Neural cell (in vitro differentiated cells): ENCODE measurements at regions not wholly inside any gene's neighbourhood (a gene's known extent, or its start where the extent isn't known, plus 50 kb on each side); places are given as distances from the start of the nearest gene placed in this dataset.

Experiments
- H2AFZ ChIP-seq: fragments of 200-600, 300-800 bp; sonication (generic), shearing (Covaris generic); 2 replicates; pipeline ENCODE4 v1.6.0; 2014; ENCODE audit warnings: low read depth, mild to moderate bottlenecking, antibody characterized with exemption, low read length, moderate library complexity
- H3F3A ChIP-seq: fragments of 200-600 bp; shearing (Covaris generic); 2 replicates; pipeline ENCODE4 v1.6.1; 2016; ENCODE audit warnings: mild to moderate bottlenecking, moderate library complexity, mixed read lengths, antibody characterized with exemption, low read length; ENCODE audit not compliant: insufficient read depth, poor library complexity, severe bottlenecking
- H3K27ac ChIP-seq: fragments of 200-600, 300-800 bp; sonication (generic), shearing (Covaris generic); 2 replicates; pipeline ENCODE4 v1.5.1; 2014; ENCODE audit warnings: mild to moderate bottlenecking, low read length, moderate library complexity
- H3K27me3 ChIP-seq: fragments of 300-800, 200-600 bp; sonication (generic), shearing (Covaris generic); 2 replicates; pipeline ENCODE4 v1.6.0; 2014; ENCODE audit warnings: mild to moderate bottlenecking, low read depth, low read length, moderate library complexity; ENCODE audit not compliant: insufficient read depth
- H3K36me3 ChIP-seq: fragments of 300-800, 200-600 bp; sonication (generic), shearing (Covaris generic); 2 replicates; pipeline ENCODE4 v1.5.1; 2014; ENCODE audit warnings: mild to moderate bottlenecking, antibody characterized with exemption, low read length, moderate library complexity; ENCODE audit not compliant: insufficient read depth
- H3K4me2 ChIP-seq: fragments of 300-800, 200-600 bp; sonication (generic), shearing (Covaris generic); 2 replicates; pipeline ENCODE4 v1.6.0; 2014; ENCODE audit warnings: mild to moderate bottlenecking, low read length
- H3K4me3 ChIP-seq: fragments of 300-800, 200-600 bp; sonication (generic), shearing (Covaris generic); 2 replicates; pipeline ENCODE4 v1.5.1; 2014; ENCODE audit warnings: mild to moderate bottlenecking, low read length, moderate library complexity
- H3K79me2 ChIP-seq: fragments of 200-600 bp; shearing (Covaris generic); replicated peaks from 2 replicates; pipeline ENCODE4 v1.6.0; 2014; ENCODE audit warnings: mild to moderate bottlenecking, low read length, moderate library complexity; ENCODE audit not compliant: insufficient read depth
- H3K9ac ChIP-seq: fragments of 300-800, 200-600 bp; sonication (generic), shearing (Covaris generic); 2 replicates; pipeline ENCODE4 v1.6.1; 2016; ENCODE audit warnings: mild to moderate bottlenecking, low read length, mixed read lengths
- H3K9me2 ChIP-seq: fragments of 200-600 bp; shearing (Covaris generic); 2 replicates; pipeline ENCODE4 v1.6.1; 2016; ENCODE audit warnings: mild to moderate bottlenecking, low read length, mixed read lengths; ENCODE audit not compliant: insufficient read depth
- H3K9me3 ChIP-seq: fragments of 200-600, 300-800 bp; sonication (generic), shearing (Covaris generic); 2 replicates; pipeline ENCODE4 v1.6.1; 2016; ENCODE audit warnings: mild to moderate bottlenecking, mixed run types, low read length, moderate library complexity, mixed read lengths
- H4K20me1 ChIP-seq: fragments of 200-600 bp; shearing (Covaris generic); 2 replicates; pipeline ENCODE4 v1.6.1; 2016; ENCODE audit warnings: mild to moderate bottlenecking, mixed run types; ENCODE audit not compliant: insufficient read depth
- MXI1 ChIP-seq: fragments of 450-650 bp; conservative IDR thresholded peaks from 2 replicates; pipeline ENCODE4 v1.6.1; 2014; ENCODE audit warnings: antibody characterized with exemption, mild to moderate bottlenecking; ENCODE audit not compliant: poor library complexity, severe bottlenecking
- POLR2AphosphoS5 ChIP-seq: IDR thresholded peaks from 2 replicates; pipeline ENCODE4 v1.6.1; 2012
- RAD21 ChIP-seq: fragments of 450-650 bp; conservative IDR thresholded peaks from 2 replicates; pipeline ENCODE4 v1.6.1; 2014; ENCODE audit warnings: antibody characterized with exemption, mild to moderate bottlenecking, moderate library complexity
- SMC3 ChIP-seq: fragments of 450-650 bp; conservative IDR thresholded peaks from 2 replicates; pipeline ENCODE4 v1.6.1; 2014; ENCODE audit warnings: antibody characterized with exemption, mild to moderate bottlenecking, moderate library complexity; ENCODE audit not compliant: poor library complexity
- TAF1 ChIP-seq: IDR thresholded peaks from 2 replicates; pipeline ENCODE4 v1.6.1; 2012; ENCODE audit warnings: low read depth
- TF ChIP-seq, protein P1 (sequence below): fragments of 450-650 bp; IDR thresholded peaks from 2 replicates; pipeline ENCODE4 v1.5.1; 2014; ENCODE audit warnings: antibody characterized with exemption, mild to moderate bottlenecking, moderate library complexity; ENCODE audit not compliant: poor library complexity, severe bottlenecking
- TF ChIP-seq, protein P2 (sequence below): IDR thresholded peaks from 2 replicates; pipeline ENCODE4 v1.6.1; 2012; ENCODE audit warnings: borderline replicate concordance

DNA sequence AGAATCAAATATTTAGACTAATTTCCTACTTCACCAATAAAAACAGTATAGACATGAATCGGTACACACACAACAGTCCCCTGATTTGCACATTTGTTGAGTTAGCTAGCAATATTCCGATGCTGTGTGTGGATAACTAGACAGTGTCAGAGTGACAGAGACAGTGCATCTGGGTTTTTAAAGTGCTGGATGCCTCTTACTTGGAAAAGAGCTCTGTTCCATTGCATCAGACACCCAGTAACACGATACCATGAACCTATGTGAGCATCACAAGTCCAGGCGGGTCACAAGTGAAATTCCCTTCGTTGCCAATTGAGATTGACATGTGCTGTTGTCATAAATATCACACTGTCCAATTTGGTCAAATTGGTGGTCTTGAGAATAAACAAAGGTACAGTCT is 82.0 kb upstream of the ESRRG start:
- H3K9me3 ChIP-seq, result no peaks in the 10 kb centered on the region
- no peaks in the 10 kb centered on the region for H4K20me1 ChIP-seq
- H2AFZ ChIP-seq, result no peak overlapping the region
- no peak overlapping the region for H3K9ac ChIP-seq
- no peak overlapping the region for H3K27ac ChIP-seq
- H3K4me3 ChIP-seq, result no peak overlapping the region
- TF ChIP-seq, protein P1, sequence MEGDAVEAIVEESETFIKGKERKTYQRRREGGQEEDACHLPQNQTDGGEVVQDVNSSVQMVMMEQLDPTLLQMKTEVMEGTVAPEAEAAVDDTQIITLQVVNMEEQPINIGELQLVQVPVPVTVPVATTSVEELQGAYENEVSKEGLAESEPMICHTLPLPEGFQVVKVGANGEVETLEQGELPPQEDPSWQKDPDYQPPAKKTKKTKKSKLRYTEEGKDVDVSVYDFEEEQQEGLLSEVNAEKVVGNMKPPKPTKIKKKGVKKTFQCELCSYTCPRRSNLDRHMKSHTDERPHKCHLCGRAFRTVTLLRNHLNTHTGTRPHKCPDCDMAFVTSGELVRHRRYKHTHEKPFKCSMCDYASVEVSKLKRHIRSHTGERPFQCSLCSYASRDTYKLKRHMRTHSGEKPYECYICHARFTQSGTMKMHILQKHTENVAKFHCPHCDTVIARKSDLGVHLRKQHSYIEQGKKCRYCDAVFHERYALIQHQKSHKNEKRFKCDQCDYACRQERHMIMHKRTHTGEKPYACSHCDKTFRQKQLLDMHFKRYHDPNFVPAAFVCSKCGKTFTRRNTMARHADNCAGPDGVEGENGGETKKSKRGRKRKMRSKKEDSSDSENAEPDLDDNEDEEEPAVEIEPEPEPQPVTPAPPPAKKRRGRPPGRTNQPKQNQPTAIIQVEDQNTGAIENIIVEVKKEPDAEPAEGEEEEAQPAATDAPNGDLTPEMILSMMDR, result no peak
- TF ChIP-seq, protein P2, sequence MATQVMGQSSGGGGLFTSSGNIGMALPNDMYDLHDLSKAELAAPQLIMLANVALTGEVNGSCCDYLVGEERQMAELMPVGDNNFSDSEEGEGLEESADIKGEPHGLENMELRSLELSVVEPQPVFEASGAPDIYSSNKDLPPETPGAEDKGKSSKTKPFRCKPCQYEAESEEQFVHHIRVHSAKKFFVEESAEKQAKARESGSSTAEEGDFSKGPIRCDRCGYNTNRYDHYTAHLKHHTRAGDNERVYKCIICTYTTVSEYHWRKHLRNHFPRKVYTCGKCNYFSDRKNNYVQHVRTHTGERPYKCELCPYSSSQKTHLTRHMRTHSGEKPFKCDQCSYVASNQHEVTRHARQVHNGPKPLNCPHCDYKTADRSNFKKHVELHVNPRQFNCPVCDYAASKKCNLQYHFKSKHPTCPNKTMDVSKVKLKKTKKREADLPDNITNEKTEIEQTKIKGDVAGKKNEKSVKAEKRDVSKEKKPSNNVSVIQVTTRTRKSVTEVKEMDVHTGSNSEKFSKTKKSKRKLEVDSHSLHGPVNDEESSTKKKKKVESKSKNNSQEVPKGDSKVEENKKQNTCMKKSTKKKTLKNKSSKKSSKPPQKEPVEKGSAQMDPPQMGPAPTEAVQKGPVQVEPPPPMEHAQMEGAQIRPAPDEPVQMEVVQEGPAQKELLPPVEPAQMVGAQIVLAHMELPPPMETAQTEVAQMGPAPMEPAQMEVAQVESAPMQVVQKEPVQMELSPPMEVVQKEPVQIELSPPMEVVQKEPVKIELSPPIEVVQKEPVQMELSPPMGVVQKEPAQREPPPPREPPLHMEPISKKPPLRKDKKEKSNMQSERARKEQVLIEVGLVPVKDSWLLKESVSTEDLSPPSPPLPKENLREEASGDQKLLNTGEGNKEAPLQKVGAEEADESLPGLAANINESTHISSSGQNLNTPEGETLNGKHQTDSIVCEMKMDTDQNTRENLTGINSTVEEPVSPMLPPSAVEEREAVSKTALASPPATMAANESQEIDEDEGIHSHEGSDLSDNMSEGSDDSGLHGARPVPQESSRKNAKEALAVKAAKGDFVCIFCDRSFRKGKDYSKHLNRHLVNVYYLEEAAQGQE, result no peak
- TF ChIP-seq MXI1 (no peak), RAD21 (no peak), POLR2AphosphoS5 (no peak), SMC3 (no peak), TAF1 (no peak)
- H3K36me3 ChIP-seq, result no peaks in the 10 kb centered on the region
- no peaks in the 10 kb centered on the region for H3K9me2 ChIP-seq
- no peaks in the 10 kb centered on the region for H3K79me2 ChIP-seq
- no peaks in the 10 kb centered on the region for H3F3A ChIP-seq
- H3K4me2 ChIP-seq, result no peak overlapping the region
- no peaks in the 10 kb centered on the region for H3K27me3 ChIP-seq

DNA sequence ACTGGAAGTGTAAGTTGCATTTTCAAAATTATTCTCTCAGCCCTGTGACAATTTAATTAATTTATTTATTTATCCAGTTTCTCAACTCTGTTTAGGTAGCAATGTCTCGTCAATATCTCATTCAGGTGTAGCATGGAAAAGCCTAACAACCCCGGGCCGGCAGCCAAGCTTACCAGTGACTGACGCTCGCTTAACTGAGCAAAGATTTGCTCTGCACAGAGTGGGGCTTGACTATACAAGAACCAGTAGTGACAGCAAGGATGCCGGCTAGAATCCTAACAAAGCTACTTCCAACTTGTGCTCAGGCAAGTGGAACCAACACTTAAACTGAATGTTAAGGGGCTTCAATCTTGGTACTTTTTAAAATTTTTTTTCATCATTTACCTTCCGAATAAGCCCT is 80.9 kb upstream of the ESRRG start:
- TF ChIP-seq, protein P1, result no peak
- TF ChIP-seq SMC3 (no peak), TAF1 (no peak), MXI1 (no peak)
- Histone ChIP-seq H3K4me2 (no peak overlapping the region), H3K4me3 (no peak overlapping the region)

More for the DNA sequence above, 80.9 kb upstream of the ESRRG start:
- Histone ChIP-seq H3K27me3 (no peaks in the 10 kb centered on the region), H3K9ac (no peak overlapping the region), H3K9me2 (no peaks in the 10 kb centered on the region), H3K79me2 (no peaks in the 10 kb centered on the region), H4K20me1 (no peaks in the 10 kb centered on the region), H2AFZ (no peak overlapping the region), H3F3A (no peaks in the 10 kb centered on the region), H3K9me3 (no peaks in the 10 kb centered on the region), H3K27ac (no peak overlapping the region), H3K36me3 (no peaks in the 10 kb centered on the region)
